ENCODE measurements at regions not wholly inside any gene's neighbourhood (a gene's known extent, or its start where the extent isn't known, plus 50 kb on each side); places are given as distances from the start of the nearest gene placed in this dataset.

- no peaks in the 10 kb centered on the region for H3K9me3 ChIP-seq (ENCODE audit: low read depth)
- H3K4me3 ChIP-seq: no peak overlapping the region
- H3K36me3 ChIP-seq: no peaks in the 10 kb centered on the region
- H3K4me1 ChIP-seq (ENCODE audit: low read depth): no peaks in the 10 kb centered on the region
- no peak for DNase-seq (ENCODE audit: low read depth in 1 of 2, low spot score in 1 of 2)
- no peak overlapping the region for H3K27ac ChIP-seq
- no peaks in the 10 kb centered on the region for H3K27me3 ChIP-seq
- no peak for TF ChIP-seq CTCF (IDR thresholded peaks at IDR 0.05; ENCODE audit: low read depth, low read length)
Measured at GRCh38 chr2:105546628-105546974, 147.8 kb upstream of the FHL2 start.

GRCh38 chr2:105545730-105546627 is 147.1 kb upstream of the FHL2 start:
- H3K27ac ChIP-seq: no peak overlapping the region
- TF ChIP-seq CTCF (IDR thresholded peaks at IDR 0.05; ENCODE audit: low read depth, low read length): peak; percentile 89
- no peaks in the 10 kb centered on the region for H3K36me3 ChIP-seq
- H3K4me1 ChIP-seq (ENCODE audit: low read depth): no peaks in the 10 kb centered on the region
- no peaks in the 10 kb centered on the region for H3K9me3 ChIP-seq (ENCODE audit: low read depth)
- no peak overlapping the region for H3K4me3 ChIP-seq
- peak; percentile 73 to 81 for DNase-seq (ENCODE audit: low read depth in 1 of 2, low spot score in 1 of 2)
- H3K27me3 ChIP-seq: no peaks in the 10 kb centered on the region

- H3K4me1 ChIP-seq (ENCODE audit: low read depth): no peaks in the 10 kb centered on the region
- no peak overlapping the region for H3K4me3 ChIP-seq
- no peak overlapping the region for H3K27ac ChIP-seq
- H3K27me3 ChIP-seq: no peaks in the 10 kb centered on the region
- DNase-seq (ENCODE audit: low read depth in 1 of 2, low spot score in 1 of 2): no peak
- no peaks in the 10 kb centered on the region for H3K9me3 ChIP-seq (ENCODE audit: low read depth)
- no peaks in the 10 kb centered on the region for H3K36me3 ChIP-seq
- no peak for TF ChIP-seq CTCF (IDR thresholded peaks at IDR 0.05; ENCODE audit: low read depth, low read length)
Measured at GRCh38 chr2:105544591-105545377, 145.9 kb upstream of the FHL2 start.

- Histone ChIP-seq H3K4me1 (ENCODE audit: low read depth) (no peaks in the 10 kb centered on the region), H3K27ac (no peak overlapping the region), H3K4me3 (no peak overlapping the region), H3K36me3 (no peaks in the 10 kb centered on the region), H3K9me3 (ENCODE audit: low read depth) (no peaks in the 10 kb centered on the region), H3K27me3 (no peaks in the 10 kb centered on the region)
- TF ChIP-seq CTCF (IDR thresholded peaks at IDR 0.05; ENCODE audit: low read depth, low read length): no peak
- DNase-seq (ENCODE audit: low read depth in 1 of 2, low spot score in 1 of 2): no peak
Measured at GRCh38 chr2:105541189-105542050, 142.6 kb upstream of the FHL2 start.

GRCh38 chr2:105540642-105541041 is 141.8 kb upstream of the FHL2 start:
- TF ChIP-seq CTCF (IDR thresholded peaks at IDR 0.05; ENCODE audit: low read depth, low read length): no peak
- DNase-seq (ENCODE audit: low read depth in 1 of 2, low spot score in 1 of 2): no peak
- Histone ChIP-seq H3K9me3 (ENCODE audit: low read depth) (no peaks in the 10 kb centered on the region), H3K36me3 (no peaks in the 10 kb centered on the region), H3K4me3 (no peak overlapping the region), H3K4me1 (ENCODE audit: low read depth) (no peaks in the 10 kb centered on the region), H3K27me3 (no peaks in the 10 kb centered on the region), H3K27ac (no peak overlapping the region)

Measured in cardiac muscle cell (in vitro differentiated cells and primary cell).